HG03342 (cell line): ENCODE measurements at regions not wholly inside any gene's neighbourhood (a gene's known extent, or its start where the extent isn't known, plus 50 kb on each side); places are given as distances from the start of the nearest gene placed in this dataset.
A peak's percentile ranks its signal among the peaks of the same experiment; 100 is the strongest.
"Not testable (repeated sequence)": the region's sequence is repeated elsewhere in the genome, so short reads cannot be mapped to it uniquely, and the experiment has no call there.

Experiments
- ATAC-seq: cut with Tn5 transposase; IDR thresholded peaks from one replicate; pipeline ENCODE4 v1.9.1; 2021; ENCODE audit warnings: mild to moderate bottlenecking, moderate library complexity; ENCODE audit not compliant: unreplicated experiment

DNA sequence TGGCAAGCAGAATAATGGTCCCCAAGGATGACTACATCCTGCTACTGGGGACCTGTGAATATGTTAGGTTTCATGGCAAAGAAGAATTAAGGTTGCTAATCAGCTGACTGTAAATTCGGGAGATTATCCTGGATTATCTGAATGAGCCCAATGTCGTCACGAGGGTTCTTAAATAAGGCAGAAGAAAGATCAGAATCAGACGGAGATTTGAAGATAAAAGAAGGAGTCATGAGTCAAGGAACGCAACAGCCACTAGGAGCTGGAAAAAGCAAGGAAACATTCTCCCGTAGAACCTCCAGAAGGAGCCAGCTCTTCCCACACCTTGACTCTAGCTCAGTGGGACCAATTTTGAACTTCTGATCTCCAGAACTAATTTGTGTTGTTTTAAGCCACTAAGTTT lies 82.9 kb upstream of the APBB1IP start:
- ATAC-seq, result no peak

DNA sequence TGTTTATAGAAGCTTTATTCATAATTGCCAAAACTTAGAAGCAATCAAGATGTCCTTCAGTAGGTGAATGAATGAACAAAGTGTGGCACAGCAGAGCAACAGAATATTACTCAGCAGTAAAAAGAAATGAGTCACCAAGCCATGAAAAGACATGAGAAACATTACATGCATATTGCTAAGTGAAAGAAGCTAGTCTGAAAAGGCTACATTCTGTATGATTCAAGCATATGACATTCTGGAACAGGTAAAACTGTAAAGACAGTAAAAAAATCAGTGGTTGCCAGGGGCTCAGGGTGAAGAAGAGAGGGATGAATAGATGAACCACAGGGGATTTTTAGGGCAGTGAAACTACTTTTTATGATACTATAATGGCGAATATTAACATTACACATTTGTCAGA lies 80.9 kb upstream of the APBB1IP start:
- peak; percentile 81 for ATAC-seq

DNA sequence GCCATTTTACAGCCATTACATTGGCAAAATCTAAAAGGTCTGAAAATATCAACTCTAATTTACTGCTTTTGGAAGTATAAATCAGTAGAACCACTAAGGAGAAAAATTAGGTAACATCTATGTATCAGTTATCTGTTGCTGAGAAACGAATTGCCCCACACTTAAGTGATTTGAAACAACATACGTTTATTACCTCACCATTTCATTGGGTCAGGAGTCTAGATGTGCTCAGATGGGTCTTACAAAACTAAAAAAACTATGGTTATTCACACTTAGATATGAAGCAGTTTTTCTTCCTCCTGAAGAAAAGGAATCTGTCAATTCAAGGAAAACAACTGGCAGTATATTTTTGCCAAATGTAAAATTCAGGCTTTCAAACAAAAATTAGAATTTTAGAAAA lies 80.1 kb upstream of the APBB1IP start:
- no peak for ATAC-seq

DNA sequence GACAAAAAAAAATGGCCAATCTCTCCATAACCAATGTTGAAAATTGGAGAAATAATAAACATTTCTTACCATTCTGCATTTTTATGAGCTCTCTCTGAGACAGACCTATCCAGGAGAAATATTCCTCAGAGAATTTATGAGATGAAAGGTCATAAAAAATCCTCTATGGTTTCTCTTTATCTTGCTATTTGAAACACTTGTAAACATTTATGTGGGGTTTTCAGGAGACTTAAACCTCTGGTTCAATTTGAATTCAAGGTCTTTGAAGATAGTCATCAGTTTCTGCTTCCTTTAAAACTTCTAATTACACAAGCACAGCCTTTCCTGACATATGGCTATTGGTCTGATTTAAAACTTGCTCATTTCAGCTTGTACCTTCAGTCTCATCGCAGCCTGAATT lies 78.5 kb upstream of the APBB1IP start:
- ATAC-seq, result no peak

DNA sequence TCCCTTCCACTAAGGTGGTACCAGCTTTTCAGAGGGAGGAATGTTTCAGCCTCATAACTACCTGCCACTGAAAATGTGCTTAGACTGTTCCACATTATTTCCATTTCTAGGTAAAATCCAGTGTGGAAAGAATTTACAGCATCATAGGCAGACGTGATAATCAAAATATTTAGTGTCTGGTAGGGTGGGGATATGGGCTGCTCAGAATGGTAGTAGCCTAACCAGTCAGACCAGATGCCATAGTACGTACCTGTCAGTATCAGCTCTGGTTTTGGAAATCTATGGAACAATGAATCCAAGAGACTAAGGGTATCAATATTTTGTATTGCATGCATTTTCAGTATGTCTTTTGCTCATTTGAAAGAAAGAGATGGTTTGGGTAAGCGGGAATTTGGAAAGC lies 76.8 kb upstream of the APBB1IP start:
- no peak for ATAC-seq

DNA sequence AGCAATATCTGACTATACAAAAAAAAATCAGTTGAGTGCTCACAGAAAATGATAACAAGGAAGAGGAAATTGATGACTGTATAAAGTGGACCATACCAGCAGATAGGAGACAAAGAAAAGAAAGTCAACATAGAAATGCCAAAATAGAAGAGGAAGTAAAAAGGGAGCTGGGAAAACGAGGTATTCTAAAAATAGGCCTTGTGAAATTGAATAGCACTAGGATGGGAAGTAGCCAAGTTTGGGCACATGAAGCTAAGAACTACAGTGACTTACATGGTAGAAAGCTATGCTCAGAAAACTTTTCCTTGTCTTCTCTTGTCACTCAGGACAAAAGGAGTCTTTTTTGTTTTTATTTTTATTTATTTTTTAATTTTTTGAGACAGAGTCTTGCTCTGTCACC lies 76.2 kb upstream of the APBB1IP start:
- no peak for ATAC-seq

DNA sequence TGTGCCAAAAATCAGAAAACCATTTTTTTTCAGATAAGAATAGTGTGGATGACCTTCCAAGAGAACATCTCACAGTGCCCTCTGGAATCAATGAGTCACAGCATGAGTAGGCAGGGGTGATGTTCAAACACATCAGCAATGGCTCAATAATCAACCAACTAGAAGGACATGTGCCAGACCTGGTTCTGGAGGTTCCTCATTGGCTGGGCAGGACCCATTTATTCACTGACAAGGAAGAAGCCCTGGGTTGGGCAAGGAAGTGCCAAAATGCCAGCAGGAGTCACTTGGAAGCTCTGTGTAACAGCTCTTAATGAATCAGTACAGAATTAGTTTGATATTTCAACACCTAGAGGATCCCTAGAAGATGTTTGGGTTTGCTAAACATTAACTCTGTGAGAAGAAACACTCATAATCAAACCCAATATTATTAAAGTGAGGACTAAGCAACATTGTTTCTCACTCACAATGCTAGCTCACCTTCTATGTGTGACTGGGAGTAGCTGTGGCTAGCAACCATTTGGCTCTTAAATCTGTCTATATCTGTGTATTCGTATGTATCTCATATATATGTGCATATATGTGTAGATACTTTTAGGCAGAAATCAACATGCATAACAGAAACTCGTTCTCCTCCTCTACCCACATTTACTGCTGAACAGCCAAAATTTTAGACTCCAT lies 72.3 kb upstream of the APBB1IP start:
- no peak for ATAC-seq

DNA sequence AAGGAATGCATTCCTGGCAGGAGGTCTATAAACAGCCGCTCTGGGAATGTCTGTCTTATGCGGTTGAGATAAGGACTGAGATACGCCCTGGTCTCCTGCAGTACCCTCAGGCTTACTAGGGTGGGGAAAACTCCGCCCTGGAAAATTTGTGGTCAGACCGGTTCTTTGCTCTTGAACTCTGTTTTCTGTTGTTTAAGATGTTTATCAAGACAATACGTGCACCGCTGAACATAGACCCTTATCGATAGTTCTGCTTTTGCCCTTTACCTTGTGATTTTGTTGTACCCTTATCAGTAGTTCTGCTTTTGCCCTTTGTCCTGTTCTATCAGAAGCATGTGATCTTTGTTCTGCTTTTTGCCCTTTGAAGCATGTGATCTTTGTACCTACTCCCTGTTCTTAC lies 71.1 kb upstream of the APBB1IP start:
- not testable (repeated sequence) for ATAC-seq

DNA sequence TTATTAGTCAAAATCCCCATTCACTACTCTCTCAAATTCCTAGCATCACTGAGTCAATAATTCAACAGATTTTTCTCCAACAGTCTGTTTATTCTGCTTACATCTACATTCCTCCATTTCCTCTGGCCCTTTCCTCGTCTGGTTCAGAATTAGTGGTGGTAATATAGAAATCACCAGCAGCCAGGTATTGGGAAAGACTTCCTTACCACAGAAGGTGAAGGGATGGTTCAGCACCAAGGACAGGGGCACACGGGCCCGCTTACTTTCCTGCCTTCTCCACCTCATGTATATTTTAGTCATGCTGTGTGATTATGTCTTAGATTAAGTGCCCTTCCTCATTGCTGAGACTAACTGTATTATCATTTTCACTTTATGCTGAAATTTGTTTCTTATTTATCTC lies 70.4 kb upstream of the APBB1IP start:
- ATAC-seq, result no peak

DNA sequence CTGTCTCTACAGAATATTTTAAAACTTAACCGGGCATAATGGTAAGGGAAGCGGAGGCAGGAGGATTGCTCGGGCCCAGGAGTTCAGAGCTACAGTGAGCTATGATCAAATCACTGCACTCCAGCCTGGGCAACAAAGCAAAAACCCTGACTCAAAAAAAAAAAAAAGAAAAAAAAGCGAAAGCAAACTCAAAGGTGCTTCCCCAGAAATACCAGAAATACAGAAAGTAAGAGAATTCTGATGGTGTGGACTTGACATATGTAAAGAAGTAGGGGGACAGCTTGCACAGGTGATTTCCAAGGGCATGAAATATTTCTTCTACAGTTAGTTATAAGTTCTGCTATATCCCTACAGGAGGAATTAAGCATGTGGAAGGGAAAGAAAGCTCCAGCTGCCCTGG lies 69.7 kb upstream of the APBB1IP start:
- ATAC-seq, result peak; percentile 41

DNA sequence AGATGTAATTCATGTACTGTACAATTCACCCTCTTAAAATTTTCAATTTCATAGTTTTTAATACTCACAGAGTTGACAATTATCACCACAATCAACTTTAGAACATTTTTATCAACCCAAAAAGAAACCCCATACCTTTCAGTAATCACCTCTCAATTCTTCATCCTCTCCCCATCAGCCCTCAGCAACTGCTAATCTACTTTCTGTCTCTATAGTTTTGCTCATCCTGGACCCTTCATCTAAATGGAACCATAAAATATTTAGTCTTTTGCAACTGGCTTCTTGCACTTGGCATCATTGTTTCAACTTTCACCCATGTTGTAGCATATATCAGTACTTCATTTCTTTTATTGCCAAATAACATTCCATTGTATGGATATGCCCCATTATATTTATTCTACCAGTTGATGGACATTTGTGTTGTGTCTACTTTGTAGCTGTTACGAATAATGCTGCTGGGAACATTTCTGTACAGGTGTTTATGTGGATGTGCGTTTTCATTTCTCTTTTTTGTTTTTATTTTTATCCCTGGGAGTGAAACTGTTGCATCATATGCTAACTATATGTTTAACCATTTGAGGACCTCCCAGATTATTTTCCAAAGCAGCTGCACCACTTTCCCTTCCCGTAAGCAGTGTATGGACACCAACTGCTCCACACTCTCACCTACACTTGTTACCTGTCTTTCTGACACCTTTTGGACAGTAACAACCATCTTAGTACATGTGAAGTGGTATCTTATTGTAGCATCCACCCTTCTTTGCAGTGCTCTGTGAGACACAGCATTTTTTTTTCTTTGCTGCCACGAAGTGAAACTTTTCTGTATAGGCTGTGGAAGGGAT lies 65.4 kb upstream of the APBB1IP start:
- peak; percentile 67 for ATAC-seq

DNA sequence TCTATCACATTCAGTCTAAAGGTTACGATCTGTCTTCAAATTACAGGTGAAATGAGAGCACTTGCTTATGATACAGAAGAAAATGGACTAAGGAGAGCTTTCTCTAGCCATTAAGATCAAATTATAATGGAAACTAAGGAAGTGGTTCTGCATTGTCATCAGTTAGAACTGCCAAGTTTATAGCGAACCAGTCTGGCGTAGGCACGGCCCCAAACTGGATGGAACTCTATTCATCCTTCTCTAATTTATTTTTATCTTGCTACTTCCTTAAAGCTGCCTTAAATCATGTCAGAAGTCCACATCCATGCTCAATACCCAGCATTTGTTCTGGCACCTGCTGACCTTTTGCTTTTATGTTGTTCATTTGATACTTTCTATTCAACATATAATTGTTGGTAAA lies 63.7 kb upstream of the APBB1IP start:
- ATAC-seq, result no peak

DNA sequence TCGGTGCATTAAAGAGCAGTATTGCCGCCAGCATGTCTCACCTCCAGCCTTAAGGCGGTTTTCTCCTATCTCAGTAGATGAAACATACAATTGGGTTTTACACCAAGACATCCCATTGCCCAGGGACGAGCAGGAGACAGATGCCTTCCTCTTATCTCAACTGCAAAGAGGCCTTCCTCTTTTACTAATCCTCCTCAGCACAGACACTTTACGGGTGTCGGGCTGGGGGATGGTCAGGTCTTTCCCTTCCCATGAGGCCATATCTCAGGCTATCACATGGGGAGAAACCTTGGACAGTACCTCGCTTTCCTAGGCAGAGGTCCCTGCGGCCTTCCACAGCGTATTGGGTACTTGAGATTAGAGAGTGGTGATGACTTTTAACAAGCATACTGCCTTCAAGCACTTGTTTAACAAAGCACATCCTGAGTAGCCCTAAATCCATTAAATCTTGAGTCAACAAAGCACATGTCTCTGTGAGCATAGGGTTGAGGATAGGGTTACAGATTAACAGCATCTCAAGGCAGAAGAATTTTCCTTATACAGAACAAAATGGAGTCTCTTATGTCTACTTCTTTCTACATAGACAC lies 60.8 kb upstream of the APBB1IP start:
- not testable (repeated sequence) for ATAC-seq

DNA sequence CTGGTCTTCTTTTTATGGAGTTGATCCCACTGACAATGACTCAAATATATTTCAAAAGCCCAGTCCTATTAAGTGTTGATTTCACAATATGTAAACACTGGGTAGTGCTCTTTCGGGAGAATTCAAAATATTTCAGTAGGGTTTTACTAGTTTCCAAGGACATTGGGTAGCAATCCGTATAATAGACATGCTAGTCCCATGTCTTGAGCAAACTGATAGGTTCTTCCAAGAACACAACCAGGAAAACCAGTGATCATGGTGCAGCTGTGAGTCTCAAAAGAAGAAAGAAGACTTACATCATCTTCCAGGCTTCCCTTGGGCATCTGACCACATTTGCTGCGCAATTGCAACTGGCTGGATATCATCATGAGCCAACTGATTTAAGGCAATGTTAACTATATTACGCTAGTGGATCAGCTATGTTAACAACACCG lies 59.3 kb upstream of the APBB1IP start:
- no peak for ATAC-seq

DNA sequence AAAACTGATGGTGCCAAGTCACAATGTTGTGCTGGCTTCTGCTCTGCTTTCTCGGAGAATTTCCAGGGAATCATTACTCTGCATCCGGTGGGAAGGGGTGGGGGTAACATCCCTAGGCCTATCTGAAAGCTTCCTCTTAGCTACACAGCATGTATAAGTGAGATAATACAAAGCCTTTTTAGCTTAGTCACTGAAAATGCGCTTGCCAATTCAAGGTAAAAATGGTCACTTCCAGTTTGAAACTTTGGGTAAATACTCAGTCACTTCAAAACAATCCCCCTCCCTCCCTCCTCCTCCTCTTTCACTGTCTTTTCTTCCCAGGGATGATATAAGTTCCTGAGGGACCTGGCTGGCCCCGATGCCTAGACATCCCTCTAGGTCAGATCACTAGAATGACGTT lies 57.3 kb upstream of the APBB1IP start:
- no peak for ATAC-seq

DNA sequence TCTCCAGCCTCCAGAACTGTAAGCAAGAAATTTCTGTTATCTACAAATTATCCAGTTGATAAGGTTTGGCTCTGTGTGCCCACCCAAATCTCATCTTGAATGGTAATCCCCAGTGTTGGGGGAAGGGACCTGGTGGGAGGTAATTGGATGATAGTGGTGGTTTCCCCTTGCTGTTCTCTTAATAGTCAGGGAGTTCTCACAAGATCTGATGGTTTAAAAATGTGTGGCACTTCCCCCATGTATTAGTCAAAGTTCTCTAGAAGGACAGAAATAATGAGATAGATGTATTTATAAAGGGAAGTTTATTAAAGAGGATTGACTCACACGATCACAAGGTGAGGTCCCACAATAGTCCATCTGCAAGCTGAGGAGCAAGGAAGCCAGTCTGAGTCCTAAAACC lies 56.2 kb upstream of the APBB1IP start:
- no peak for ATAC-seq

DNA sequence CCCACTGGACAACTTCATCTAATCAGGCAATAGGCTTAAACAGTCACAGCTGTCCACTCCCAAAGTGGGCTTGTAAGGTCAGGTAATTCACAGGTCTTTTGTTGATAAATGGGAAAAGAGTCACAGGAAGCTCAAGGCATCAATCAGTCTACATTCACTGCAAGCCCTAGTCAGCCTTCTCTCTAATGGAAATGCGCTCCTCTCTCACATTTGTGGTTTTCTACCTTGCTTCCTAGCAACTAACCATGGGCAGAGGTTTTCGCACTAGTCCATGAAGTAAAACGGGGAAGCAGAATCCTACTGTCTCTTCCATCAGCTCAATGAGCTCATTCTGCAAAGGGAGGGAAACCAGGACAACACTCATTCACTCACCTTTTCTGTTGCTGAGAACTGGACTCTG lies 53.5 kb upstream of the APBB1IP start:
- ATAC-seq, result no peak

DNA sequence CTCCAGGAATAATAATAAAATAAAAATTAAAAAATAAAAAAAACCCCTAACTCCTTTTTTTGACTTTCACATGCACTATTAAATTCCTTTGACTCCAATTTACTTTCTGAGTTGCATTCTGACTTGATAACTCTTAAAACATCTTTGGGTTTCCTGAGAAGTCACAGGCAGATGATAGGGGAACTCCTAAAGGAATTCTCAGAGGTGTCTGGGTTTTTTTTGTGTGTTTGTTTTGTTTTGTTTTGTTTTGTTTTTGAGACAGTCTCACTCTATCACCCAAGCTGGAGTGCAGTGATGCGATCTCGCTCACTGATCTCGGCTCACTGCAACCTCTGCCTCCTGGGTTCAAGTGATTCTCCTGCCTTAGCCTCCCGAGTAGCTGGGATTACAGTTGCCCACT lies 52.7 kb upstream of the APBB1IP start:
- no peak for ATAC-seq

DNA sequence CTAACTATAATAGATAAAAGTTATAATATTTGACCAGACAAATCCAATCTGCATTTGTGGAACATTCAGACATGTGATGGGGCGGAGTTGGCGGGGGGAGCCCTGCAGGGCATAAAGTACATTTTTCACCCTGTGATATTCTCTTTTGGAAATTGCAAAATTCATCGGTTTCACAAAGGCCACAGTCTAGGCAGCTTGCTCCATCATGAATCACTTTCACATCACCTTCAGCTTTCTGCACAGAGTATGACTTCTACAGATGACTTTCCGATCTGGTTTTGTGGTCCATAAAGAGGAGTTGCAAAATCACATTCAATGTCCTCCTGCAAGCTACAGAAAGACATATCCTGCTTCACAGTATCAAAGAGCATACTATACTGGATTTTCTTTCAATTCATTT lies 51.4 kb upstream of the APBB1IP start:
- peak; percentile 64 for ATAC-seq
